Activated naive CD8-positive, alpha-beta T cell treated with anti-CD3 and anti-CD28 coated beads, Interleukin-2, amount 10 ng/mL, durations not matched to agents 7 days and 5 days (primary cell): ENCODE measurements at regions not wholly inside any gene's neighbourhood (a gene's known extent, or its start where the extent isn't known, plus 50 kb on each side); places are given as distances from the start of the nearest gene placed in this dataset.
"Not testable (repeated sequence)": the region's sequence is repeated elsewhere in the genome, so short reads cannot be mapped to it uniquely, and the experiment has no call there.

Source experiments
- ATAC-seq: fragments of 150-1000 bp; cut with Tn5 transposase; one replicate; pipeline ENCODE4 v1.10.0; 2021; ENCODE audit warnings: low read depth, moderate library complexity
- POLR2A ChIA-PET: fragments of 350-600 bp; sonication (Branson Sonifier 250); formaldehyde crosslinking; loops from one replicate; lab custom pipeline; 2021; ENCODE audit warnings: antibody characterized with exemption; lab: Charles Lee
- DNase-seq: peaks from one replicate; pipeline ENCODE4 v3.0.0; 2021
- H3K27ac Mint-ChIP-seq: one replicate; pipeline ENCODE4 v1.8.0; 2022; ENCODE audit warnings: mild to moderate bottlenecking, mixed read lengths
- H3K27me3 Mint-ChIP-seq: one replicate; pipeline ENCODE4 v1.8.0; 2022; ENCODE audit warnings: mild to moderate bottlenecking, moderate library complexity, mixed read lengths
- H3K36me3 Mint-ChIP-seq: one replicate; pipeline ENCODE4 v1.8.0; 2021; ENCODE audit warnings: mild to moderate bottlenecking, mixed read lengths
- H3K4me1 Mint-ChIP-seq: one replicate; pipeline ENCODE4 v1.8.0; 2021; ENCODE audit warnings: mixed read lengths
- H3K4me3 Mint-ChIP-seq: one replicate; pipeline ENCODE4 v1.8.0; 2022; ENCODE audit warnings: mild to moderate bottlenecking, moderate library complexity, mixed read lengths
- H3K9me3 Mint-ChIP-seq: one replicate; pipeline ENCODE4 v1.8.0; 2021; ENCODE audit warnings: mixed read lengths

- ATAC-seq (no peak), DNase-seq (no peak)
- Mint-ChIP-seq H3K4me1 (no peaks in the 10 kb centered on the region), H3K27ac (no peak overlapping the region), H3K36me3 (no peaks in the 10 kb centered on the region), H3K9me3 (peaks cover 20% of the 10 kb centered on the region), H3K4me3 (no peak overlapping the region), H3K27me3 (no peaks in the 10 kb centered on the region)
- POLR2A ChIA-PET, result no interaction called here
These were observed 80.6 kb upstream of the ZNF98 start for GRCh38 chr19:22502766-22503165.

- peaks cover 22% of the 10 kb centered on the region for H3K9me3 Mint-ChIP-seq
- POLR2A ChIA-PET, result not testable (repeated sequence)
These were observed 76.8 kb upstream of the ZNF98 start for GRCh38 chr19:22498831-22499430.

GRCh38 chr19:22491746-22492145, 69.6 kb upstream of the ZNF98 start:
- Mint-ChIP-seq H3K9me3 (peaks cover 11% of the 10 kb centered on the region), H3K27me3 (no peaks in the 10 kb centered on the region), H3K4me3 (no peak overlapping the region), H3K4me1 (no peaks in the 10 kb centered on the region), H3K36me3 (no peaks in the 10 kb centered on the region), H3K27ac (no peak overlapping the region)
- no peak for DNase-seq
- POLR2A ChIA-PET, result no interaction called here
- ATAC-seq, result no peak

More at GRCh38 chr19:22498831-22499430, 76.8 kb upstream of the ZNF98 start:
- ATAC-seq, H3K4me3 Mint-ChIP-seq, DNase-seq, H3K36me3 Mint-ChIP-seq, H3K27ac Mint-ChIP-seq, H3K27me3 Mint-ChIP-seq, H3K4me1 Mint-ChIP-seq: not testable (repeated sequence)

GRCh38 chr19:22483514-22483913, 61.4 kb upstream of the ZNF98 start:
- peaks cover 18% of the 10 kb centered on the region for H3K9me3 Mint-ChIP-seq
- not testable (repeated sequence) for H3K4me1 Mint-ChIP-seq, H3K27ac Mint-ChIP-seq

GRCh38 chr19:22472180-22472637, 50.1 kb upstream of the ZNF98 start:
- no peak overlapping the region for H3K27ac Mint-ChIP-seq
- no peaks in the 10 kb centered on the region for H3K36me3 Mint-ChIP-seq
- H3K4me3 Mint-ChIP-seq, result no peak overlapping the region
- H3K27me3 Mint-ChIP-seq, result no peaks in the 10 kb centered on the region
- H3K4me1 Mint-ChIP-seq, result no peaks in the 10 kb centered on the region
- POLR2A ChIA-PET, result no interaction called here
- no peak for DNase-seq
- peaks cover 38% of the 10 kb centered on the region for H3K9me3 Mint-ChIP-seq
- ATAC-seq, result no peak

More at GRCh38 chr19:22483514-22483913, 61.4 kb upstream of the ZNF98 start:
- H3K4me3 Mint-ChIP-seq, ATAC-seq, DNase-seq, H3K27me3 Mint-ChIP-seq, POLR2A ChIA-PET, H3K36me3 Mint-ChIP-seq: not testable (repeated sequence)
